ENCODE measurements at regions not wholly inside any gene's neighbourhood (a gene's known extent, or its start where the extent isn't known, plus 50 kb on each side); places are given as distances from the start of the nearest gene placed in this dataset.

- Histone ChIP-seq H3K4me3 (no peak overlapping the region), H3K36me3 (ENCODE audit: low read depth, missing control alignments) (no peaks in the 10 kb centered on the region), H3K27ac (no peak overlapping the region), H3K27me3 (no peaks in the 10 kb centered on the region), H3K9me3 (no peaks in the 10 kb centered on the region), H3K4me1 (no peaks in the 10 kb centered on the region)
- intact Hi-C loops (cut with DNase I; ENCODE audit: low total_unique reads), result no loop called here
- no peak for DNase-seq
- 74 to 81% methylated on average over 2 of the region's 2 CpGs for WGBS, 2 donors
- TF ChIP-seq CTCF (IDR thresholded peaks at IDR 0.05) (no peak), POLR2A (IDR thresholded peaks at IDR 0.05) (no peak)
Measured at GRCh38 chr13:21757763-21758162, 86.9 kb downstream of the FGF9 start.

GRCh38 chr13:21758441-21758840 is 87.6 kb downstream of the FGF9 start:
- Histone ChIP-seq H3K4me3 (no peak overlapping the region), H3K9me3 (no peaks in the 10 kb centered on the region), H3K27ac (no peak overlapping the region), H3K36me3 (ENCODE audit: low read depth, missing control alignments) (no peaks in the 10 kb centered on the region), H3K4me1 (no peaks in the 10 kb centered on the region), H3K27me3 (no peaks in the 10 kb centered on the region)
- TF ChIP-seq CTCF (IDR thresholded peaks at IDR 0.05) (no peak), POLR2A (IDR thresholded peaks at IDR 0.05) (no peak)
- no peak for DNase-seq
- intact Hi-C loops (cut with DNase I; ENCODE audit: low total_unique reads), result no loop called here
- WGBS, 2 donors, result 84 to 91% methylated on average over 5 of the region's 5 CpGs

- Histone ChIP-seq H3K4me3 (no peak overlapping the region), H3K27ac (no peak overlapping the region), H3K36me3 (ENCODE audit: low read depth, missing control alignments) (no peaks in the 10 kb centered on the region), H3K9me3 (no peaks in the 10 kb centered on the region), H3K4me1 (no peaks in the 10 kb centered on the region), H3K27me3 (no peaks in the 10 kb centered on the region)
- 61 to 68% methylated on average over 5 of the region's 5 CpGs for WGBS, 2 donors
- no peak for DNase-seq
- intact Hi-C loops (cut with DNase I; ENCODE audit: low total_unique reads), result no loop called here
- no peak for TF ChIP-seq POLR2A (IDR thresholded peaks at IDR 0.05)
- TF ChIP-seq CTCF (IDR thresholded peaks at IDR 0.05), result no peak
Measured at GRCh38 chr13:21759463-21759862, 88.6 kb downstream of the FGF9 start.

- whole genome bisulfite sequencing, 2 donors, result 84 to 85% methylated on average over 3 to 6 of the region's 6 CpGs
- no peaks in the 10 kb centered on the region for H3K27me3 ChIP-seq
- no peak overlapping the region for H3K4me3 ChIP-seq
- TF ChIP-seq POLR2A (IDR thresholded peaks at IDR 0.05) (no peak), CTCF (IDR thresholded peaks at IDR 0.05) (no peak)
- H3K4me1 ChIP-seq, result no peaks in the 10 kb centered on the region
- H3K36me3 ChIP-seq (ENCODE audit: low read depth, missing control alignments), result no peaks in the 10 kb centered on the region
- no peak for DNase-seq
- H3K9me3 ChIP-seq, result no peaks in the 10 kb centered on the region
- intact Hi-C loops (cut with DNase I; ENCODE audit: low total_unique reads), result no loop called here
- H3K27ac ChIP-seq, result no peak overlapping the region
Measured at GRCh38 chr13:21759911-21760310, 89.0 kb downstream of the FGF9 start.

- H3K27ac ChIP-seq, result no peak overlapping the region
- TF ChIP-seq POLR2A (IDR thresholded peaks at IDR 0.05) (no peak), CTCF (IDR thresholded peaks at IDR 0.05) (no peak)
- no peak for DNase-seq
- H3K4me3 ChIP-seq, result no peak overlapping the region
- intact Hi-C loops (cut with DNase I; ENCODE audit: low total_unique reads), result no loop called here
- no peaks in the 10 kb centered on the region for H3K27me3 ChIP-seq
- WGBS, 2 donors, result 71 to 74% methylated on average over 5 of the region's 5 CpGs
- H3K4me1 ChIP-seq, result no peaks in the 10 kb centered on the region
- H3K36me3 ChIP-seq (ENCODE audit: low read depth, missing control alignments), result no peaks in the 10 kb centered on the region
- no peaks in the 10 kb centered on the region for H3K9me3 ChIP-seq
Measured at GRCh38 chr13:21761770-21762169, 90.9 kb downstream of the FGF9 start.

Data from testis (tissue), 2 donors.